ENCODE measurements at regions not wholly inside any gene's neighbourhood (a gene's known extent, or its start where the extent isn't known, plus 50 kb on each side); places are given as distances from the start of the nearest gene placed in this dataset.

GRCh38 chr5:120088836-120089235 is 375.3 kb upstream of the PRR16 start:
- TF ChIP-seq CTCF (conservative IDR thresholded peaks at IDR 0.05): no peak
- Mint-ChIP-seq H3K4me3 (no peak overlapping the region), H3K9me3 (no peaks in the 10 kb centered on the region), H3K27ac (ENCODE audit: unreplicated experiment) (no peak overlapping the region), H3K27me3 (ENCODE audit: low read depth) (no peaks in the 10 kb centered on the region), H3K4me1 (no peaks in the 10 kb centered on the region), H3K36me3 (ENCODE audit: low read depth) (no peaks in the 10 kb centered on the region)
- DNase-seq (ENCODE audit: low read depth, low spot score): no peak

- no peaks in the 10 kb centered on the region for H3K27me3 Mint-ChIP-seq (ENCODE audit: low read depth)
- no peaks in the 10 kb centered on the region for H3K36me3 Mint-ChIP-seq (ENCODE audit: low read depth)
- no peak overlapping the region for H3K4me3 Mint-ChIP-seq
- H3K9me3 Mint-ChIP-seq: no peaks in the 10 kb centered on the region
- no peak overlapping the region for H3K27ac Mint-ChIP-seq (ENCODE audit: unreplicated experiment)
- no peak for DNase-seq (ENCODE audit: low read depth, low spot score)
- no peaks in the 10 kb centered on the region for H3K4me1 Mint-ChIP-seq
- no peak for TF ChIP-seq CTCF (conservative IDR thresholded peaks at IDR 0.05)
Measured at GRCh38 chr5:120091376-120091948, 372.6 kb upstream of the PRR16 start.

GRCh38 chr5:120092649-120093048 is 371.5 kb upstream of the PRR16 start:
- no peaks in the 10 kb centered on the region for H3K27me3 Mint-ChIP-seq (ENCODE audit: low read depth)
- no peaks in the 10 kb centered on the region for H3K36me3 Mint-ChIP-seq (ENCODE audit: low read depth)
- H3K4me1 Mint-ChIP-seq: no peaks in the 10 kb centered on the region
- DNase-seq (ENCODE audit: low read depth, low spot score): no peak
- no peak overlapping the region for H3K27ac Mint-ChIP-seq (ENCODE audit: unreplicated experiment)
- H3K4me3 Mint-ChIP-seq: no peak overlapping the region
- no peak for TF ChIP-seq CTCF (conservative IDR thresholded peaks at IDR 0.05)
- no peaks in the 10 kb centered on the region for H3K9me3 Mint-ChIP-seq

- no peak for DNase-seq (ENCODE audit: low read depth, low spot score)
- no peaks in the 10 kb centered on the region for H3K27me3 Mint-ChIP-seq (ENCODE audit: low read depth)
- no peak for TF ChIP-seq CTCF (conservative IDR thresholded peaks at IDR 0.05)
- no peaks in the 10 kb centered on the region for H3K36me3 Mint-ChIP-seq (ENCODE audit: low read depth)
- H3K27ac Mint-ChIP-seq (ENCODE audit: unreplicated experiment): no peak overlapping the region
- no peaks in the 10 kb centered on the region for H3K4me1 Mint-ChIP-seq
- H3K9me3 Mint-ChIP-seq: no peaks in the 10 kb centered on the region
- H3K4me3 Mint-ChIP-seq: no peak overlapping the region
Measured at GRCh38 chr5:120093178-120093577, 370.9 kb upstream of the PRR16 start.

- no peaks in the 10 kb centered on the region for H3K27me3 Mint-ChIP-seq (ENCODE audit: low read depth)
- no peak overlapping the region for H3K27ac Mint-ChIP-seq (ENCODE audit: unreplicated experiment)
- TF ChIP-seq CTCF (conservative IDR thresholded peaks at IDR 0.05): no peak
- no peaks in the 10 kb centered on the region for H3K9me3 Mint-ChIP-seq
- H3K4me1 Mint-ChIP-seq: no peaks in the 10 kb centered on the region
- H3K36me3 Mint-ChIP-seq (ENCODE audit: low read depth): no peaks in the 10 kb centered on the region
- H3K4me3 Mint-ChIP-seq: no peak overlapping the region
- DNase-seq (ENCODE audit: low read depth, low spot score): no peak
Measured at GRCh38 chr5:120096413-120096812, 367.7 kb upstream of the PRR16 start.

- no peak for TF ChIP-seq CTCF (conservative IDR thresholded peaks at IDR 0.05)
- Mint-ChIP-seq H3K4me1 (no peaks in the 10 kb centered on the region), H3K4me3 (no peak overlapping the region)
Measured at GRCh38 chr5:120098426-120098825, 365.7 kb upstream of the PRR16 start.

More at GRCh38 chr5:120098426-120098825, 365.7 kb upstream of the PRR16 start:
- no peaks in the 10 kb centered on the region for H3K27me3 Mint-ChIP-seq (ENCODE audit: low read depth)
- H3K9me3 Mint-ChIP-seq: no peaks in the 10 kb centered on the region
- no peak for DNase-seq (ENCODE audit: low read depth, low spot score)
- H3K27ac Mint-ChIP-seq (ENCODE audit: unreplicated experiment): no peak overlapping the region
- H3K36me3 Mint-ChIP-seq (ENCODE audit: low read depth): no peaks in the 10 kb centered on the region
